A673 (cell line): ENCODE measurements at regions not wholly inside any gene's neighbourhood (a gene's known extent, or its start where the extent isn't known, plus 50 kb on each side); places are given as distances from the start of the nearest gene placed in this dataset.

Source experiments
- BruUV-seq: library from RNA; stranded (reverse); fragments of 400-500 nt; replicated peaks from 2 replicates; lab custom pipeline; 2021; lab: Mats Ljungman, UMichigan
- CTCF ChIA-PET: fragments of 300-600 bp; sonication (Branson Sonifier 250); formaldehyde crosslinking; loops from one replicate; lab custom pipeline; 2022; ENCODE audit warnings: antibody characterized with exemption; lab: Charles Lee
- POLR2A ChIA-PET: fragments of 300-600 bp; sonication (Branson Sonifier 250); formaldehyde crosslinking; loops from one replicate; lab custom pipeline; 2022; ENCODE audit warnings: antibody characterized with exemption; ENCODE audit not compliant: low non-redundant PET; lab: Charles Lee
- DNase-seq: peaks from one replicate; pipeline ENCODE4 v3.0.0-alpha.2; 2015; ENCODE audit warnings: low spot score
- H3K27ac ChIP-seq: fragments of 200-600 bp; sonication (generic); 2 replicates; pipeline ENCODE4 v1.5.1; 2016; ENCODE audit warnings: mixed run types, low read depth, mild to moderate bottlenecking, mixed read lengths, antibody characterized with exemption, low read length; ENCODE audit not compliant: poor library complexity, severe bottlenecking
- H3K27me3 ChIP-seq: fragments of 200-600 bp; sonication (generic); replicated peaks from 2 replicates; pipeline ENCODE4 v1.6.1; 2017; ENCODE audit warnings: mixed run types, low read depth, mild to moderate bottlenecking, mixed read lengths, antibody characterized with exemption, low read length; ENCODE audit not compliant: insufficient read depth, poor library complexity
- H3K36me3 ChIP-seq: fragments of 200-600 bp; sonication (generic); 2 replicates; pipeline ENCODE4 v1.6.1; 2016; ENCODE audit warnings: mixed run types, mild to moderate bottlenecking, mixed read lengths, antibody characterized with exemption, low read length; ENCODE audit not compliant: insufficient read depth, poor library complexity, severe bottlenecking
- H3K4me1 ChIP-seq: fragments of 200-600 bp; sonication (generic); 2 replicates; pipeline ENCODE4 v1.6.1; 2017; ENCODE audit warnings: mixed run types, mild to moderate bottlenecking, mixed read lengths, antibody characterized with exemption, low read length; ENCODE audit not compliant: insufficient read depth, poor library complexity, severe bottlenecking
- H3K4me3 ChIP-seq: fragments of 200-600 bp; sonication (generic); 2 replicates; pipeline ENCODE4 v1.5.1; 2016; ENCODE audit warnings: low read depth, mixed run types, mild to moderate bottlenecking, mixed read lengths, low read length; ENCODE audit not compliant: poor library complexity, severe bottlenecking
- H3K9me3 ChIP-seq: fragments of 200-600 bp; sonication (generic); 2 replicates; pipeline ENCODE4 v1.6.1; 2016; ENCODE audit warnings: mixed run types, low read depth, mild to moderate bottlenecking, mixed read lengths, antibody characterized with exemption, low read length; ENCODE audit not compliant: poor library complexity, severe bottlenecking
- EZH2 ChIP-seq: fragments of 200-600 bp; sonication (generic); IDR thresholded peaks from 2 replicates; pipeline ENCODE4 v1.6.1; 2017; ENCODE audit warnings: borderline replicate concordance, low read depth, mild to moderate bottlenecking, mixed read lengths, antibody characterized with exemption, low read length; ENCODE audit not compliant: poor library complexity, severe bottlenecking
- intact Hi-C: fragments of 100-400 bp; cut with micrococcal nuclease; formaldehyde crosslinking; loops from one replicate; pipeline ENCODE4 v1.10.0; 2022; ENCODE audit not compliant: unreplicated experiment
- TF ChIP-seq, protein P1 (sequence below): fragments of 300-800, 200-600 bp; sonication (generic); conservative IDR thresholded peaks from 2 replicates; pipeline ENCODE4 v1.5.1; 2017; ENCODE audit warnings: low read depth, mild to moderate bottlenecking, antibody characterized with exemption, low read length, moderate library complexity, mixed read lengths

GRCh38 chr20:6683021-6683977 lies 84.2 kb upstream of the BMP2 start:
- POLR2A ChIA-PET, result no interaction called here
- Histone ChIP-seq H3K4me1 (no peaks in the 10 kb centered on the region), H3K4me3 (no peak overlapping the region), H3K27ac (no peak overlapping the region), H3K27me3 (no peaks in the 10 kb centered on the region), H3K36me3 (no peaks in the 10 kb centered on the region), H3K9me3 (no peaks in the 10 kb centered on the region)
- CTCF ChIA-PET, result no interaction called here
- intact Hi-C loops, result no loop called here
- TF ChIP-seq, protein P1, sequence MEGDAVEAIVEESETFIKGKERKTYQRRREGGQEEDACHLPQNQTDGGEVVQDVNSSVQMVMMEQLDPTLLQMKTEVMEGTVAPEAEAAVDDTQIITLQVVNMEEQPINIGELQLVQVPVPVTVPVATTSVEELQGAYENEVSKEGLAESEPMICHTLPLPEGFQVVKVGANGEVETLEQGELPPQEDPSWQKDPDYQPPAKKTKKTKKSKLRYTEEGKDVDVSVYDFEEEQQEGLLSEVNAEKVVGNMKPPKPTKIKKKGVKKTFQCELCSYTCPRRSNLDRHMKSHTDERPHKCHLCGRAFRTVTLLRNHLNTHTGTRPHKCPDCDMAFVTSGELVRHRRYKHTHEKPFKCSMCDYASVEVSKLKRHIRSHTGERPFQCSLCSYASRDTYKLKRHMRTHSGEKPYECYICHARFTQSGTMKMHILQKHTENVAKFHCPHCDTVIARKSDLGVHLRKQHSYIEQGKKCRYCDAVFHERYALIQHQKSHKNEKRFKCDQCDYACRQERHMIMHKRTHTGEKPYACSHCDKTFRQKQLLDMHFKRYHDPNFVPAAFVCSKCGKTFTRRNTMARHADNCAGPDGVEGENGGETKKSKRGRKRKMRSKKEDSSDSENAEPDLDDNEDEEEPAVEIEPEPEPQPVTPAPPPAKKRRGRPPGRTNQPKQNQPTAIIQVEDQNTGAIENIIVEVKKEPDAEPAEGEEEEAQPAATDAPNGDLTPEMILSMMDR, result no peak
- TF ChIP-seq EZH2, result no peak
- no TSS peak for BruUV-seq
- no peak for DNase-seq

GRCh38 chr20:6680854-6681253 lies 86.6 kb upstream of the BMP2 start:
- Histone ChIP-seq H3K4me3 (no peak overlapping the region), H3K4me1 (no peaks in the 10 kb centered on the region), H3K27me3 (no peaks in the 10 kb centered on the region), H3K9me3 (no peaks in the 10 kb centered on the region), H3K27ac (no peak overlapping the region), H3K36me3 (no peaks in the 10 kb centered on the region)
- no peak for DNase-seq
- POLR2A ChIA-PET, result no interaction called here
- BruUV-seq, result no TSS peak
- intact Hi-C loops, result no loop called here
- no peak for TF ChIP-seq EZH2
- TF ChIP-seq, protein P1, result no peak
- CTCF ChIA-PET, result no interaction called here

DNA sequence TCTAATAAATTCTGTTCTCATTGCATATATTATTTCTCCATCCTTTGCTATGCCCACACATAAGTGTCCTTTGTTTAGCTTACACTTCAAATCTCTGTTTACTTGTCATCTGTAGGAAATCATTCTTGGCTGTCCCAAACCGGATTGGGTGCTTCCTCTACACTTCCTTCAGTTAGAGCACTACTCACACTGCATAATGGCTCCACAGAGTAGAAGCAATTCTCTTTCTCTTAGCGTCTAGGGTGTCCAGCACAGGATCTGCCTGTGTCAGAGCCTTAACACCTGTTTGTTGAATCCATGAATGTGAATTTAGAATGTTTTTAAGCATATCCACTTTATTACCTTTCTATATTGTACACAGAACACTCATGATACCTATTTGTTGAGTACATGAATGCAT lies 87.0 kb upstream of the BMP2 start:
- Histone ChIP-seq H3K4me1 (no peaks in the 10 kb centered on the region), H3K9me3 (no peaks in the 10 kb centered on the region), H3K27ac (no peak overlapping the region), H3K36me3 (no peaks in the 10 kb centered on the region), H3K27me3 (no peaks in the 10 kb centered on the region), H3K4me3 (no peak overlapping the region)
- ChIA-PET CTCF (no interaction called here), POLR2A (no interaction called here)
- TF ChIP-seq EZH2, result no peak
- TF ChIP-seq, protein P1, result no peak
- intact Hi-C loops, result no loop called here
- BruUV-seq, result no TSS peak
- no peak for DNase-seq
